Right cardiac atrium (tissue), 5 donors: ENCODE measurements at regions not wholly inside any gene's neighbourhood (a gene's known extent, or its start where the extent isn't known, plus 50 kb on each side); places are given as distances from the start of the nearest gene placed in this dataset.

Experiments
- ATAC-seq, 2 donors: fragments of 200-7000 bp; cut with Tn5 transposase; one replicate each; pipeline versions ENCODE4 v1.8.0 to v1.9.1; 2020; ENCODE audit warnings: moderate library complexity in 2 of 2, mild to moderate bottlenecking in 1 of 2
- DNase-seq, 3 donors: peaks; one replicate each; pipeline ENCODE4 v3.0.0-alpha.2; 2020
- H3K27ac ChIP-seq: one replicate; pipeline ENCODE4 v1.5.1; 2013; ENCODE audit warnings: mild to moderate bottlenecking, low read length, control low read depth, moderate library complexity
- H3K27me3 ChIP-seq: one replicate; pipeline ENCODE4 v1.6.1; 2013; ENCODE audit not compliant: control insufficient read depth, insufficient read depth
- H3K4me1 ChIP-seq: one replicate; pipeline ENCODE4 v1.6.1; 2013; ENCODE audit warnings: low read length; ENCODE audit not compliant: control insufficient read depth, insufficient read depth
- H3K4me3 ChIP-seq: one replicate; pipeline ENCODE4 v1.5.1; 2013; ENCODE audit warnings: low read length, control low read depth
- H3K9me3 ChIP-seq: one replicate; pipeline ENCODE4 v1.6.1; 2013; ENCODE audit warnings: low read length; ENCODE audit not compliant: control insufficient read depth
- WGBS: extraction: QIAGEN DNeasy Blood & Tissue Kit; methylation state at CpG from one replicate; pipeline ENCODE4 v1.1.7; 2013; 5-methylcytosine and 5-hydroxymethylcytosine counted together
- intact Hi-C, 4 donors: fragments of 100-400 bp; cut with DNase I; formaldehyde crosslinking; loops; one replicate each; pipeline versions ENCODE4 v1.11.0 to v1.14.0; 2022 to 2023
- donor health status: healthy with polysubstance abuse.
- donor health status: DM: no; HTN: yes; CAD: no.
- donor health status: DM: no; HTN: no; CAD: no.
- donor health status: DM: no; HTN: yes; CAD: no; lungs with severe emphysema.
- donor health status: DM: yes; HTN: yes; CAD: no.

GRCh38 chr2:847669-848068, 103.0 kb upstream of the SNTG2 start:
- no peaks in the 10 kb centered on the region for H3K27me3 ChIP-seq
- 82% methylated on average over 10 of the region's 10 CpGs for WGBS
- H3K4me1 ChIP-seq: no peaks in the 10 kb centered on the region
- H3K9me3 ChIP-seq: no peaks in the 10 kb centered on the region
- intact Hi-C loops: no loop called here
- no peak overlapping the region for H3K27ac ChIP-seq
- H3K4me3 ChIP-seq: no peak overlapping the region
- no peak for DNase-seq
- no peak for ATAC-seq

GRCh38 chr2:844715-845114, 105.9 kb upstream of the SNTG2 start:
- WGBS: 47% methylated on average over 3 of the region's 3 CpGs
- ATAC-seq (no peak), DNase-seq (no peak)
- H3K4me1 ChIP-seq: no peaks in the 10 kb centered on the region
- H3K27me3 ChIP-seq: no peaks in the 10 kb centered on the region
- no peak overlapping the region for H3K27ac ChIP-seq
- no peak overlapping the region for H3K4me3 ChIP-seq
- H3K9me3 ChIP-seq: no peaks in the 10 kb centered on the region
- intact Hi-C loops: no loop called here

- intact Hi-C loops: no loop called here
- Histone ChIP-seq H3K27me3 (no peaks in the 10 kb centered on the region), H3K9me3 (no peaks in the 10 kb centered on the region), H3K27ac (no peak overlapping the region), H3K4me3 (no peak overlapping the region), H3K4me1 (no peaks in the 10 kb centered on the region)
- 56% methylated on average over 16 of the region's 16 CpGs for WGBS
- ATAC-seq (no peak), DNase-seq (no peak)
Observed at GRCh38 chr2:842151-842803, 108.4 kb upstream of the SNTG2 start.

GRCh38 chr2:841036-841435, 109.6 kb upstream of the SNTG2 start:
- ATAC-seq (no peak), DNase-seq (no peak)
- Histone ChIP-seq H3K4me1 (no peaks in the 10 kb centered on the region), H3K27ac (no peak overlapping the region), H3K27me3 (no peaks in the 10 kb centered on the region), H3K9me3 (no peaks in the 10 kb centered on the region), H3K4me3 (no peak overlapping the region)
- intact Hi-C loops: no loop called here
- 93% methylated on average over 5 of the region's 5 CpGs for WGBS

GRCh38 chr2:834233-834632, 116.4 kb upstream of the SNTG2 start:
- intact Hi-C loops: no loop called here
- Histone ChIP-seq H3K4me3 (no peak overlapping the region), H3K9me3 (no peaks in the 10 kb centered on the region), H3K4me1 (peaks cover 1% of the 10 kb centered on the region), H3K27me3 (no peaks in the 10 kb centered on the region), H3K27ac (no peak overlapping the region)
- no peak for ATAC-seq
- DNase-seq: no peak
- WGBS: 57% methylated on average over 10 of the region's 10 CpGs

- ATAC-seq (no peak), DNase-seq (no peak)
- Histone ChIP-seq H3K9me3 (no peaks in the 10 kb centered on the region), H3K4me3 (no peak overlapping the region), H3K4me1 (peaks cover 1% of the 10 kb centered on the region), H3K27ac (no peak overlapping the region), H3K27me3 (no peaks in the 10 kb centered on the region)
- 86% methylated on average over 5 of the region's 5 CpGs for WGBS
- intact Hi-C loops: no loop called here
Observed at GRCh38 chr2:833180-833579, 117.5 kb upstream of the SNTG2 start.

- no peaks in the 10 kb centered on the region for H3K9me3 ChIP-seq
- 65% methylated on average over 2 of the region's 2 CpGs for WGBS
- H3K27ac ChIP-seq: no peak overlapping the region
- DNase-seq: no peak
- intact Hi-C loops: no loop called here
- no peaks in the 10 kb centered on the region for H3K27me3 ChIP-seq
- ATAC-seq: no peak
- H3K4me3 ChIP-seq: no peak overlapping the region
- H3K4me1 ChIP-seq: peaks cover 1% of the 10 kb centered on the region
Observed at GRCh38 chr2:832635-833034, 118.0 kb upstream of the SNTG2 start.

GRCh38 chr2:831622-832021, 119.0 kb upstream of the SNTG2 start:
- DNase-seq: no peak
- no peak for ATAC-seq
- intact Hi-C loops: no loop called here
- Histone ChIP-seq H3K27ac (no peak overlapping the region), H3K9me3 (no peaks in the 10 kb centered on the region), H3K4me1 (peaks cover 1% of the 10 kb centered on the region), H3K4me3 (no peak overlapping the region), H3K27me3 (no peaks in the 10 kb centered on the region)
- WGBS: 11% methylated on average over 5 of the region's 5 CpGs

- DNase-seq (no peak), ATAC-seq (no peak)
- Histone ChIP-seq H3K27ac (no peak overlapping the region), H3K9me3 (no peaks in the 10 kb centered on the region), H3K27me3 (no peaks in the 10 kb centered on the region), H3K4me3 (no peak overlapping the region), H3K4me1 (peaks cover 1% of the 10 kb centered on the region)
- intact Hi-C loops: no loop called here
- 93% methylated on average over 8 of the region's 8 CpGs for WGBS
Observed at GRCh38 chr2:831225-831536, 119.5 kb upstream of the SNTG2 start.

- intact Hi-C loops: no loop called here
- no peak overlapping the region for H3K27ac ChIP-seq
Observed at GRCh38 chr2:830419-831224, 120.0 kb upstream of the SNTG2 start.

GRCh38 chr2:829047-829446, 121.6 kb upstream of the SNTG2 start:
- Histone ChIP-seq H3K9me3 (no peaks in the 10 kb centered on the region), H3K27me3 (no peaks in the 10 kb centered on the region), H3K27ac (no peak overlapping the region), H3K4me3 (no peak overlapping the region), H3K4me1 (peaks cover 1% of the 10 kb centered on the region)
- no peak for DNase-seq
- no peak for ATAC-seq
- 88% methylated on average over 6 of the region's 6 CpGs for WGBS
- intact Hi-C loops: no loop called here

More at GRCh38 chr2:830419-831224, 120.0 kb upstream of the SNTG2 start:
- 74% methylated on average over 10 of the region's 10 CpGs for WGBS
- peaks cover 1% of the 10 kb centered on the region for H3K4me1 ChIP-seq
- H3K9me3 ChIP-seq: no peaks in the 10 kb centered on the region
- no peaks in the 10 kb centered on the region for H3K27me3 ChIP-seq
- DNase-seq (no peak), ATAC-seq (no peak)
- H3K4me3 ChIP-seq: no peak overlapping the region
